PC-9 (cell line): ENCODE measurements at regions not wholly inside any gene's neighbourhood (a gene's known extent, or its start where the extent isn't known, plus 50 kb on each side); places are given as distances from the start of the nearest gene placed in this dataset.

Experiments
- BruUV-seq: library from RNA; stranded (reverse); fragments of 400-500 nt; replicated peaks from 2 replicates; lab custom pipeline; 2021; lab: Mats Ljungman, UMichigan
- CTCF ChIA-PET: fragments of 300-600 bp; sonication (Branson Sonifier 250); formaldehyde crosslinking; loops from one replicate; lab custom pipeline; 2022; ENCODE audit warnings: antibody characterized with exemption; lab: Charles Lee
- POLR2A ChIA-PET: fragments of 300-600 bp; sonication (Branson Sonifier 250); formaldehyde crosslinking; loops from one replicate; lab custom pipeline; 2022; ENCODE audit warnings: antibody characterized with exemption; ENCODE audit not compliant: unreplicated experiment; lab: Charles Lee
- DNase-seq, 2 experiments: peaks; one replicate each; pipeline versions ENCODE4 v3.0.0 to v3.0.0-alpha.2; 2015 to 2022; ENCODE audit warnings: mixed read lengths in 1 of 2
- H2AFZ ChIP-seq: fragments of 200-600 bp; sonication (generic); 2 replicates; pipeline ENCODE4 v1.8.1; 2017; ENCODE audit warnings: antibody characterized with exemption
- H3F3A ChIP-seq: fragments of 200-600 bp; sonication (generic); 2 replicates; pipeline ENCODE4 v1.8.1; 2017; ENCODE audit warnings: antibody characterized with exemption, mild to moderate bottlenecking, low read depth; ENCODE audit not compliant: insufficient read depth
- H3K27ac ChIP-seq: fragments of 200-600 bp; sonication (generic); 2 replicates; pipeline ENCODE4 v1.6.1; 2016; ENCODE audit warnings: mixed run types
- H3K27me3 ChIP-seq: fragments of 200-600 bp; sonication (generic); 2 replicates; pipeline ENCODE4 v1.6.1; 2016; ENCODE audit warnings: low read depth, mixed run types; ENCODE audit not compliant: insufficient read depth
- H3K36me3 ChIP-seq: fragments of 200-600 bp; sonication (generic); 2 replicates; pipeline ENCODE4 v1.6.1; 2016; ENCODE audit warnings: low read depth, mixed run types
- H3K4me1 ChIP-seq: fragments of 200-600 bp; sonication (generic); replicated peaks from 2 replicates; pipeline ENCODE4 v1.6.1; 2016; ENCODE audit warnings: mixed run types; ENCODE audit not compliant: insufficient read depth
- H3K4me2 ChIP-seq: fragments of 200-600 bp; sonication (generic); 2 replicates; pipeline ENCODE4 v1.6.1; 2017; ENCODE audit warnings: mixed run types
- H3K4me3 ChIP-seq: fragments of 200-600 bp; sonication (generic); 2 replicates; pipeline ENCODE4 v1.6.1; 2016; ENCODE audit warnings: mixed run types
- H3K79me2 ChIP-seq: fragments of 200-600 bp; sonication (generic); 2 replicates; pipeline ENCODE4 v1.6.1; 2017; ENCODE audit warnings: low read depth, mixed run types
- H3K9me2 ChIP-seq: fragments of 200-600 bp; sonication (generic); 2 replicates; pipeline ENCODE4 v1.8.1; 2017; ENCODE audit warnings: mild to moderate bottlenecking; ENCODE audit not compliant: insufficient read depth
- H3K9me3 ChIP-seq: fragments of 200-600 bp; sonication (generic); 2 replicates; pipeline ENCODE4 v1.8.1; 2016; ENCODE audit warnings: low read depth; ENCODE audit not compliant: insufficient read depth
- H4K20me1 ChIP-seq: fragments of 200-600 bp; sonication (generic); 2 replicates; pipeline ENCODE4 v1.8.1; 2017; ENCODE audit not compliant: insufficient read depth
- EZH2 ChIP-seq: fragments of 200-600 bp; sonication (generic); IDR thresholded peaks from 2 replicates; pipeline ENCODE4 v1.8.0; 2017; ENCODE audit warnings: antibody characterized with exemption, low read depth
- intact Hi-C: fragments of 100-400 bp; cut with micrococcal nuclease; formaldehyde crosslinking; loops from one replicate; pipeline ENCODE4 v1.10.0; 2022; ENCODE audit not compliant: unreplicated experiment
- TF ChIP-seq, protein P1 (sequence below): fragments of 200-600 bp; sonication (generic); conservative IDR thresholded peaks from 2 replicates; pipeline ENCODE4 v1.6.1; 2017; ENCODE audit warnings: mixed run types, antibody characterized with exemption, mild to moderate bottlenecking, moderate library complexity

DNA sequence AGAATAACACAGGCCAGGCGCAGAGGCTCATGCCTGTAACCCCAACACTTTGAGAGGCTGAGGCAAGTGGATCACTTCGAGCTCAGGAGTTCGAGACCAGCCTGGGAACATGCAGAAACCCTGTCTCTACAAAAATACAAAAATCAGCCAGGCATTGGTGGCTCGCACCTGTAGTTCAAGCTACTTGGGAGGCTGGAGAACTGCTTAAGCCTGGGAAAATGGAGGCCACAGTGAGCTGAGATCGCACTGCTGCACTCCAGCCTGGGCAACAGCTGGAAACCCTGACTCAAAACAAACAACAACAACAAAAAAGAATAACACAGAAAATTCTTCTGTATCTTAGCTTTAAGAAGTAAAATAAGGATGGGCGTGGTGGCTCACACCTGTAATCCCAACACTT lies 440.3 kb downstream of the LRATD1 start:
- no peaks in the 10 kb centered on the region for H3K9me3 ChIP-seq
- no peaks in the 10 kb centered on the region for H3K27me3 ChIP-seq
- ChIA-PET POLR2A (no interaction called here), CTCF (no interaction called here)
- H3K4me3 ChIP-seq, result no peak overlapping the region
- intact Hi-C loops, result no loop called here
- no peak overlapping the region for H3K27ac ChIP-seq
- no TSS peak for BruUV-seq
- no peaks in the 10 kb centered on the region for H3K4me1 ChIP-seq
- H2AFZ ChIP-seq, result no peak overlapping the region
- H3K4me2 ChIP-seq, result no peak overlapping the region
- H4K20me1 ChIP-seq, result no peaks in the 10 kb centered on the region
- no peaks in the 10 kb centered on the region for H3K9me2 ChIP-seq
- TF ChIP-seq, protein P1, sequence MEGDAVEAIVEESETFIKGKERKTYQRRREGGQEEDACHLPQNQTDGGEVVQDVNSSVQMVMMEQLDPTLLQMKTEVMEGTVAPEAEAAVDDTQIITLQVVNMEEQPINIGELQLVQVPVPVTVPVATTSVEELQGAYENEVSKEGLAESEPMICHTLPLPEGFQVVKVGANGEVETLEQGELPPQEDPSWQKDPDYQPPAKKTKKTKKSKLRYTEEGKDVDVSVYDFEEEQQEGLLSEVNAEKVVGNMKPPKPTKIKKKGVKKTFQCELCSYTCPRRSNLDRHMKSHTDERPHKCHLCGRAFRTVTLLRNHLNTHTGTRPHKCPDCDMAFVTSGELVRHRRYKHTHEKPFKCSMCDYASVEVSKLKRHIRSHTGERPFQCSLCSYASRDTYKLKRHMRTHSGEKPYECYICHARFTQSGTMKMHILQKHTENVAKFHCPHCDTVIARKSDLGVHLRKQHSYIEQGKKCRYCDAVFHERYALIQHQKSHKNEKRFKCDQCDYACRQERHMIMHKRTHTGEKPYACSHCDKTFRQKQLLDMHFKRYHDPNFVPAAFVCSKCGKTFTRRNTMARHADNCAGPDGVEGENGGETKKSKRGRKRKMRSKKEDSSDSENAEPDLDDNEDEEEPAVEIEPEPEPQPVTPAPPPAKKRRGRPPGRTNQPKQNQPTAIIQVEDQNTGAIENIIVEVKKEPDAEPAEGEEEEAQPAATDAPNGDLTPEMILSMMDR, result no peak
- no peak for TF ChIP-seq EZH2
- H3K79me2 ChIP-seq, result no peaks in the 10 kb centered on the region
- DNase-seq, result no peak
- H3K36me3 ChIP-seq, result no peaks in the 10 kb centered on the region
- H3F3A ChIP-seq, result no peaks in the 10 kb centered on the region

DNA sequence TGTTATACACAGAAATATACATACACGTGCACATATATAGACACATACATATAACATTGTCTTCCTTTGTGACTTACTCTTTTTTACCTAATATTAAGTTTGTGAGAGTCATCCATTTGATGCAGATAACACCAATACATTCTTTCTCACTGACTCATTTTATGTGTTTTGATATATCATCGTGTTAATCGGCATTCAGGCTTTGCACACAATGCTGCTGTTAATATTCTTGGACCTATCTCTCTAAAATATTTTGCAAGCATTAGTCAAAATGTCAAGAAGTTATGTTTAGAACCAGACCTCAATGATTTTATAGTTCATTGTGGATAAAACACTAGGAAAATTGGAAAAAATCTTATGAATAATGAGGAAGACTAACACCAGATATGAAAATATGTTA lies 441.1 kb downstream of the LRATD1 start:
- Histone ChIP-seq H3K27me3 (no peaks in the 10 kb centered on the region), H3K4me3 (no peak overlapping the region), H3K79me2 (no peaks in the 10 kb centered on the region), H3K9me2 (no peaks in the 10 kb centered on the region), H3F3A (no peaks in the 10 kb centered on the region), H3K4me2 (no peak overlapping the region), H3K27ac (no peak overlapping the region), H3K9me3 (no peaks in the 10 kb centered on the region), H2AFZ (no peak overlapping the region), H3K36me3 (no peaks in the 10 kb centered on the region), H4K20me1 (no peaks in the 10 kb centered on the region), H3K4me1 (no peaks in the 10 kb centered on the region)
- TF ChIP-seq EZH2, result no peak
- TF ChIP-seq, protein P1, result no peak
- ChIA-PET CTCF (no interaction called here), POLR2A (no interaction called here)
- BruUV-seq, result no TSS peak
- DNase-seq, result no peak
- intact Hi-C loops, result no loop called here

DNA sequence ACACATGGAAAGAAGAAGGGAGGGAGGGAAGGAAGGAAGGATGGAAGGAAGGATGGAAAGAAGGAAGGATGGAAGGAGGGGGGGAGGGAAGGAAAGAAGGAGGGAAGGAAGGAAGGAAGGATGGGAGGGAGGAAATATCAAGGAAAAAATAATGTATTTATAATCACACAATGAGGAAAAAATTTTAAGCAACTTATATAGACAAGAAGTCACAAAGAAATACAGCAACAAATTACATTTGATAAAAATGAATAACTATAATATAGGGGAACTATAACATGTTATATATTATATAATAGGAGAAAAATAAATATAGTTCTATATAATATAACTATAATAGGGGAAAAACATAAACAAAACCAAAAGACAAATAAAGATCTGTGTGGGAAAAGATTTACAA lies 441.8 kb downstream of the LRATD1 start:
- Histone ChIP-seq H3K9me2 (no peaks in the 10 kb centered on the region), H3K36me3 (no peaks in the 10 kb centered on the region), H3K79me2 (no peaks in the 10 kb centered on the region), H3K27ac (no peak overlapping the region), H3F3A (no peaks in the 10 kb centered on the region), H3K9me3 (no peaks in the 10 kb centered on the region), H3K4me2 (no peak overlapping the region), H3K27me3 (no peaks in the 10 kb centered on the region), H2AFZ (no peak overlapping the region), H3K4me1 (no peaks in the 10 kb centered on the region), H4K20me1 (no peaks in the 10 kb centered on the region), H3K4me3 (no peak overlapping the region)
- intact Hi-C loops, result no loop called here
- CTCF ChIA-PET, result no interaction called here
- POLR2A ChIA-PET, result no interaction called here
- no peak for DNase-seq
- no peak for TF ChIP-seq EZH2
- TF ChIP-seq, protein P1, result no peak
- no TSS peak for BruUV-seq
